OCI-LY1 (cell line): ENCODE measurements at regions not wholly inside any gene's neighbourhood (a gene's known extent, or its start where the extent isn't known, plus 50 kb on each side); places are given as distances from the start of the nearest gene placed in this dataset.

Experiments
- H2AFZ ChIP-seq: fragments of 200-600 bp; sonication (generic), shearing (Covaris generic); 2 replicates; pipeline ENCODE4 v1.6.0; 2014; ENCODE audit warnings: antibody characterized with exemption, mild to moderate bottlenecking, low read length
- H3F3A ChIP-seq: fragments of 200-600 bp; sonication (generic), shearing (Covaris generic); 2 replicates; pipeline ENCODE4 v1.6.0; 2014; ENCODE audit warnings: mild to moderate bottlenecking, antibody characterized with exemption, low read length, moderate library complexity; ENCODE audit not compliant: insufficient read depth
- H3K27ac ChIP-seq: fragments of 200-600 bp; sonication (generic); 2 replicates; pipeline ENCODE4 v1.5.1; 2014; ENCODE audit warnings: low read length, mixed run types, mild to moderate bottlenecking, low read depth; ENCODE audit not compliant: poor library complexity, severe bottlenecking
- H3K27me3 ChIP-seq: fragments of 200-600 bp; sonication (generic); 2 replicates; pipeline ENCODE4 v1.6.0; 2014; ENCODE audit warnings: antibody characterized with exemption, mild to moderate bottlenecking, low read length, moderate library complexity; ENCODE audit not compliant: insufficient read depth
- H3K36me3 ChIP-seq: fragments of 200-600 bp; sonication (generic); 2 replicates; pipeline ENCODE4 v1.6.1; 2014; ENCODE audit warnings: mild to moderate bottlenecking, antibody characterized with exemption, low read length, moderate library complexity, mixed read lengths; ENCODE audit not compliant: insufficient read depth
- H3K4me1 ChIP-seq: fragments of 200-600 bp; sonication (generic); 2 replicates; pipeline ENCODE4 v1.5.1; 2014; ENCODE audit warnings: mild to moderate bottlenecking, low read length, moderate library complexity; ENCODE audit not compliant: insufficient read depth, severe bottlenecking
- H3K4me2 ChIP-seq: fragments of 200-600 bp; sonication (generic), shearing (Covaris generic); 2 replicates; pipeline ENCODE4 v1.6.1; 2014; ENCODE audit warnings: low read length
- H3K4me3 ChIP-seq: fragments of 200-600 bp; sonication (generic); 2 replicates; pipeline ENCODE4 v1.5.1; 2014; ENCODE audit warnings: low read length, low read depth, mild to moderate bottlenecking, mixed read lengths; ENCODE audit not compliant: poor library complexity, severe bottlenecking
- H3K79me2 ChIP-seq: fragments of 200-600 bp; shearing (Covaris generic); 2 replicates; pipeline ENCODE4 v1.6.1; 2016; ENCODE audit warnings: mixed run types, low read length, mixed read lengths; ENCODE audit not compliant: insufficient read depth
- H3K9ac ChIP-seq: fragments of 200-600 bp; sonication (generic), shearing (Covaris generic); 2 replicates; pipeline ENCODE4 v1.6.1; 2014; ENCODE audit warnings: mild to moderate bottlenecking, low read length, mixed read lengths
- H3K9me2 ChIP-seq: fragments of 200-600 bp; sonication (generic), shearing (Covaris generic); 2 replicates; pipeline ENCODE4 v1.6.1; 2014; ENCODE audit warnings: low read depth, mild to moderate bottlenecking, low read length, mixed read lengths
- H3K9me3 ChIP-seq: fragments of 200-600 bp; shearing (Covaris generic); 2 replicates; pipeline ENCODE4 v1.6.1; 2014; ENCODE audit warnings: low read length, mixed read lengths
- H4K20me1 ChIP-seq: fragments of 200-600 bp; sonication (generic), shearing (Covaris generic); 2 replicates; pipeline ENCODE4 v1.6.0; 2016; ENCODE audit warnings: mild to moderate bottlenecking, low read length; ENCODE audit not compliant: insufficient read depth
- EZH2 ChIP-seq: fragments of 200-600 bp; sonication (generic), shearing (Covaris generic); IDR thresholded peaks from 2 replicates; pipeline ENCODE4 v1.8.0; 2017; ENCODE audit warnings: borderline replicate concordance, mixed run types, mild to moderate bottlenecking, antibody characterized with exemption, low read length, moderate library complexity, mixed read lengths
- TF ChIP-seq, protein P1 (sequence below): fragments of 200-600 bp; sonication (generic), shearing (Covaris generic); IDR thresholded peaks from 2 replicates; pipeline ENCODE4 v1.5.1; 2017; ENCODE audit warnings: mild to moderate bottlenecking, antibody characterized with exemption, low read length, moderate library complexity, mixed read lengths

DNA sequence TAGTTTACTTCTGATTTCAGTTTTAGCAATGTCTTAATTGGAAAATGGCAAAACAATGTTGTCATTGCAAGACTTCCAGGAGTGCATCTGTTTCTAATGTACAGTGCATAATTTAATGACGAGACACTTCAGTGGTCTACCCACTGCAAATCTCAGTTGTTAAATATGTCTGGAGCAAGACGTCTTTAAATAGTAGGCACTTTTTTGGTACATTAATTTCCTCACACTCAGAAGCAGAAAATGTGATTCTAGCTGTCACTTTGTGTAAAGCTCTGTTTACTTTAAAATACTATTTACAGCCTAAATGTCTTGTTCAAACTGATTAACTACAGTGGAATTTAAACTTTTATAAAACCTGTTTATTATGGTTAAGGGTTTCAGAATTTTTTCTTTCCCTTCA is 815.5 kb downstream of the TLE1 start:
- Histone ChIP-seq H3K9ac (no peak overlapping the region), H3K4me3 (no peak overlapping the region), H3K9me2 (no peaks in the 10 kb centered on the region), H3K27me3 (no peaks in the 10 kb centered on the region), H3K9me3 (no peaks in the 10 kb centered on the region), H3K4me2 (no peak overlapping the region), H3K27ac (no peak overlapping the region), H3K79me2 (no peaks in the 10 kb centered on the region), H4K20me1 (no peaks in the 10 kb centered on the region), H3F3A (no peaks in the 10 kb centered on the region), H2AFZ (no peak overlapping the region), H3K4me1 (no peaks in the 10 kb centered on the region), H3K36me3 (no peaks in the 10 kb centered on the region)
- no peak for TF ChIP-seq EZH2
- TF ChIP-seq, protein P1, sequence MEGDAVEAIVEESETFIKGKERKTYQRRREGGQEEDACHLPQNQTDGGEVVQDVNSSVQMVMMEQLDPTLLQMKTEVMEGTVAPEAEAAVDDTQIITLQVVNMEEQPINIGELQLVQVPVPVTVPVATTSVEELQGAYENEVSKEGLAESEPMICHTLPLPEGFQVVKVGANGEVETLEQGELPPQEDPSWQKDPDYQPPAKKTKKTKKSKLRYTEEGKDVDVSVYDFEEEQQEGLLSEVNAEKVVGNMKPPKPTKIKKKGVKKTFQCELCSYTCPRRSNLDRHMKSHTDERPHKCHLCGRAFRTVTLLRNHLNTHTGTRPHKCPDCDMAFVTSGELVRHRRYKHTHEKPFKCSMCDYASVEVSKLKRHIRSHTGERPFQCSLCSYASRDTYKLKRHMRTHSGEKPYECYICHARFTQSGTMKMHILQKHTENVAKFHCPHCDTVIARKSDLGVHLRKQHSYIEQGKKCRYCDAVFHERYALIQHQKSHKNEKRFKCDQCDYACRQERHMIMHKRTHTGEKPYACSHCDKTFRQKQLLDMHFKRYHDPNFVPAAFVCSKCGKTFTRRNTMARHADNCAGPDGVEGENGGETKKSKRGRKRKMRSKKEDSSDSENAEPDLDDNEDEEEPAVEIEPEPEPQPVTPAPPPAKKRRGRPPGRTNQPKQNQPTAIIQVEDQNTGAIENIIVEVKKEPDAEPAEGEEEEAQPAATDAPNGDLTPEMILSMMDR = no peak

DNA sequence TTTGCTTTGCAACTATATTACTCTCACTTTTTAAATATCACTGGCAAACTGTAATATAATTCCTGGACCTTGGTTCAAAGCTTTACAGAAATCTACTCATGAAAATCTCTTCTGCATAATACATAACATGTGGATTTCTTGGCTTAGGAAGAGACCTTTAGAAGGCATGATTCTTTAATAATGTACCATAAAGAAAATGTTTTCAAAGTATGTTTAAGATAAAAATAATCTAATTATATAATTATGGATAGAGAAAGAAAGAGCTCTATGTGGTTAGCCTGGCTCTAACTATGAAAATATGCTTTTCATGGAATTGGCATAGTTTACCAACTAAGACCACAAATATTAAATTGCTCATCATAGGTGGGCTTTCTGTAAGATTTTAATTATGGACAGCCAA is 817.8 kb downstream of the TLE1 start:
- H4K20me1 ChIP-seq = no peaks in the 10 kb centered on the region
- no peaks in the 10 kb centered on the region for H3K79me2 ChIP-seq
- no peaks in the 10 kb centered on the region for H3K4me1 ChIP-seq
- no peak overlapping the region for H2AFZ ChIP-seq
- TF ChIP-seq, protein P1 = no peak
- no peak for TF ChIP-seq EZH2
- H3K9ac ChIP-seq = no peak overlapping the region
- H3K36me3 ChIP-seq = no peaks in the 10 kb centered on the region
- H3K4me3 ChIP-seq = no peak overlapping the region
- no peaks in the 10 kb centered on the region for H3K27me3 ChIP-seq
- H3K9me2 ChIP-seq = no peaks in the 10 kb centered on the region
- no peaks in the 10 kb centered on the region for H3F3A ChIP-seq
- no peaks in the 10 kb centered on the region for H3K9me3 ChIP-seq
- no peak overlapping the region for H3K27ac ChIP-seq
- H3K4me2 ChIP-seq = no peak overlapping the region

DNA sequence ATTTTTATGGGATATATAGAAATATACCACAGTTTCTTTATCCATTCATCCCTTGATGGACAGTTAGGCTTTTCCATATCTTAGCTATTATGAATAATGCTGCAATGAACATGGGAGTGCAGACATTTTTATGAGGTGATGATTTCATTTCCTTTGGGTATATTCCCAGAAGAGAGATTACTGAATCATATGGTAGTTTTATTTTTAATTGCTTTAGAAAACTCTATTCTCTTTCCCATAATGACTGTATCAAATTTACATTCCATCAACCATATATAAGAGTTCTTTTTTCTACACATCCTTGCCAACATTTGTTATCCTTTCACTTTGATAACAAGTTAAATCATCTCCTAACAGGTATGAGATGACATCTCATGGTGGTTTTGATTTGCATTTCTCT is 821.6 kb downstream of the TLE1 start:
- H3K9me3 ChIP-seq = no peaks in the 10 kb centered on the region
- no peak overlapping the region for H3K27ac ChIP-seq
- H3K4me2 ChIP-seq = no peak overlapping the region
- H3K4me1 ChIP-seq = no peaks in the 10 kb centered on the region
- H3K36me3 ChIP-seq = no peaks in the 10 kb centered on the region
- no peaks in the 10 kb centered on the region for H3K27me3 ChIP-seq
- H3K79me2 ChIP-seq = no peaks in the 10 kb centered on the region
- H2AFZ ChIP-seq = no peak overlapping the region
- no peak for TF ChIP-seq EZH2
- TF ChIP-seq, protein P1 = no peak
- no peaks in the 10 kb centered on the region for H4K20me1 ChIP-seq
- no peaks in the 10 kb centered on the region for H3F3A ChIP-seq
- H3K9me2 ChIP-seq = no peaks in the 10 kb centered on the region
- H3K4me3 ChIP-seq = no peak overlapping the region
- no peak overlapping the region for H3K9ac ChIP-seq
